Natural killer cell (primary cell): ENCODE measurements at regions not wholly inside any gene's neighbourhood (a gene's known extent, or its start where the extent isn't known, plus 50 kb on each side); places are given as distances from the start of the nearest gene placed in this dataset.

ENCODE experiments used
- ATAC-seq, 3 donors: fragments of 150-1000 bp in 2 of 3; fragments of 200-7000 bp in 1 of 3; cut with Tn5 transposase; 1 replicate in 1 of 3; 2 replicates in 2 of 3; pipeline ENCODE4 v1.10.0; 2021; ENCODE audit warnings: mild to moderate bottlenecking in 2 of 3, moderate library complexity in 2 of 3
- DNase-seq, 2 donors: peaks; one replicate each; pipeline versions ENCODE4 v3.0.0 to v3.0.0-alpha.2; 2013 to 2021; ENCODE audit warnings: mixed read lengths in 1 of 2
- H3K27ac ChIP-seq: one replicate; pipeline ENCODE4 v1.5.1; 2013; ENCODE audit warnings: mild to moderate bottlenecking, low read length
- H3K27me3 ChIP-seq: one replicate; pipeline ENCODE4 v1.6.1; 2013; ENCODE audit warnings: low read length; ENCODE audit not compliant: control insufficient read depth, insufficient read depth
- H3K36me3 ChIP-seq: one replicate; pipeline ENCODE4 v1.6.1; 2013; ENCODE audit warnings: low read length; ENCODE audit not compliant: control insufficient read depth, insufficient read depth
- H3K4me1 ChIP-seq: one replicate; pipeline ENCODE4 v1.6.1; 2013; ENCODE audit warnings: low read length; ENCODE audit not compliant: control insufficient read depth, insufficient read depth
- H3K4me3 ChIP-seq: one replicate; pipeline ENCODE4 v1.5.1; 2013; ENCODE audit warnings: low read length
- H3K9me3 ChIP-seq: one replicate; pipeline ENCODE4 v1.6.1; 2013; ENCODE audit warnings: low read length; ENCODE audit not compliant: control insufficient read depth, insufficient read depth
- H3K27ac Mint-ChIP-seq, 2 donors: one replicate each; pipeline ENCODE4 v1.8.0; 2022; ENCODE audit warnings: mild to moderate bottlenecking in 2 of 2, mixed read lengths in 2 of 2, moderate library complexity in 1 of 2
- H3K27me3 Mint-ChIP-seq, 2 donors: one replicate each; pipeline ENCODE4 v1.8.0; 2022; ENCODE audit warnings: low read depth in 2 of 2, mixed read lengths in 2 of 2
- H3K36me3 Mint-ChIP-seq: one replicate; pipeline ENCODE4 v1.8.0; 2022; ENCODE audit warnings: mixed read lengths
- H3K4me1 Mint-ChIP-seq, 2 donors: one replicate each; pipeline ENCODE4 v1.8.0; 2022; ENCODE audit warnings: mixed read lengths in 2 of 2
- H3K4me3 Mint-ChIP-seq: one replicate; pipeline ENCODE4 v1.8.0; 2022; ENCODE audit warnings: mild to moderate bottlenecking, moderate library complexity, mixed read lengths
- H3K9me3 Mint-ChIP-seq, 2 donors: one replicate each; pipeline ENCODE4 v1.8.0; 2022; ENCODE audit warnings: mixed read lengths in 2 of 2
- CTCF ChIP-seq: fragments of 200-600 bp; IDR thresholded peaks from one replicate; pipeline ENCODE4 v1.8.0; 2022; ENCODE audit warnings: antibody characterized with exemption
- WGBS: methylation state at CpG from one replicate; pipeline ENCODE4 v1.1.7; 2013; ENCODE audit warnings: missing lambda C conversion rate; ENCODE audit not compliant: insufficient coverage; 5-methylcytosine and 5-hydroxymethylcytosine counted together
- intact Hi-C: fragments of 100-400 bp; cut with micrococcal nuclease; formaldehyde crosslinking; loops from one replicate; pipeline ENCODE4 v1.14.2; 2022

- Histone ChIP-seq H3K27ac (no peak overlapping the region), H3K27me3 (no peaks in the 10 kb centered on the region), H3K9me3 (peaks cover 4% of the 10 kb centered on the region), H3K36me3 (no peaks in the 10 kb centered on the region), H3K4me1 (no peaks in the 10 kb centered on the region), H3K4me3 (no peak overlapping the region)
- Mint-ChIP-seq H3K27me3 (no peaks in the 10 kb centered on the region), H3K36me3 (peaks cover 11% of the 10 kb centered on the region), H3K27ac (no peak overlapping the region), H3K9me3 (peaks cover 12 to 22% of the 10 kb centered on the region in 2 donors), H3K4me1 (no peaks in the 10 kb centered on the region), H3K4me3 (no peak overlapping the region)
- 80% methylated on average over 3 of the region's 3 CpGs for WGBS
- no peak for DNase-seq
- intact Hi-C loops = no loop called here
- TF ChIP-seq CTCF = no peak
- ATAC-seq = no peak
Measured at GRCh38 chr1:217211486-217211885, 419.4 kb downstream of the GPATCH2 start.

GRCh38 chr1:217205578-217205977 lies 425.3 kb downstream of the GPATCH2 start:
- DNase-seq (no peak), ATAC-seq (no peak)
- Histone ChIP-seq H3K27me3 (no peaks in the 10 kb centered on the region), H3K9me3 (peaks cover 6% of the 10 kb centered on the region), H3K4me1 (no peaks in the 10 kb centered on the region), H3K27ac (no peak overlapping the region), H3K4me3 (no peak overlapping the region), H3K36me3 (no peaks in the 10 kb centered on the region)
- H3K9me3 Mint-ChIP-seq = peaks cover 10 to 20% of the 10 kb centered on the region in 2 donors
- intact Hi-C loops = no loop called here
- no peaks in the 10 kb centered on the region for H3K4me1 Mint-ChIP-seq
- no peak for TF ChIP-seq CTCF
- H3K4me3 Mint-ChIP-seq = no peak overlapping the region
- H3K27me3 Mint-ChIP-seq = no peaks in the 10 kb centered on the region
- WGBS = 73% methylated on average over 4 of the region's 4 CpGs
- peaks cover 3% of the 10 kb centered on the region for H3K36me3 Mint-ChIP-seq
- no peak overlapping the region for H3K27ac Mint-ChIP-seq

- Mint-ChIP-seq H3K27me3 (no peaks in the 10 kb centered on the region), H3K9me3 (peaks cover 10 to 14% of the 10 kb centered on the region in 2 donors), H3K27ac (no peak overlapping the region), H3K36me3 (no peaks in the 10 kb centered on the region), H3K4me1 (no peaks in the 10 kb centered on the region), H3K4me3 (no peak overlapping the region)
- TF ChIP-seq CTCF = no peak
- ATAC-seq (no peak), DNase-seq (no peak)
- Histone ChIP-seq H3K4me3 (no peak overlapping the region), H3K9me3 (no peaks in the 10 kb centered on the region), H3K36me3 (no peaks in the 10 kb centered on the region), H3K4me1 (no peaks in the 10 kb centered on the region), H3K27me3 (no peaks in the 10 kb centered on the region), H3K27ac (no peak overlapping the region)
- WGBS = 82% methylated on average over 1 of the region's 1 CpG
- intact Hi-C loops = no loop called here
Measured at GRCh38 chr1:217196616-217197015, 434.3 kb downstream of the GPATCH2 start.

GRCh38 chr1:217193151-217193550 lies 437.7 kb downstream of the GPATCH2 start:
- ATAC-seq (no peak), DNase-seq (no peak)
- H3K27ac ChIP-seq = no peak overlapping the region
- H3K4me3 ChIP-seq = no peak overlapping the region
- no peaks in the 10 kb centered on the region for H3K36me3 ChIP-seq
- peaks cover 2% of the 10 kb centered on the region for H3K9me3 ChIP-seq
- Mint-ChIP-seq H3K9me3 (peaks cover 12 to 14% of the 10 kb centered on the region in 2 donors), H3K4me3 (no peak overlapping the region), H3K4me1 (no peaks in the 10 kb centered on the region), H3K36me3 (no peaks in the 10 kb centered on the region), H3K27ac (no peak overlapping the region), H3K27me3 (no peaks in the 10 kb centered on the region)
- no peaks in the 10 kb centered on the region for H3K4me1 ChIP-seq
- intact Hi-C loops = no loop called here
- no peak for TF ChIP-seq CTCF
- 85% methylated on average over 2 of the region's 3 CpGs for WGBS
- H3K27me3 ChIP-seq = no peaks in the 10 kb centered on the region
